Activated naive CD4-positive, alpha-beta T cell treated with anti-CD3 and anti-CD28 coated beads, Interleukin-2, amount 50 U/mL, for 72 hours (primary cell): ENCODE measurements at regions not wholly inside any gene's neighbourhood (a gene's known extent, or its start where the extent isn't known, plus 50 kb on each side); places are given as distances from the start of the nearest gene placed in this dataset.

Source experiments
- ATAC-seq, 2 donors: fragments of 150-1000 bp; cut with Tn5 transposase; 2 replicates each; pipeline ENCODE4 v1.10.0; 2021; ENCODE audit warnings: mild to moderate bottlenecking in 2 of 2, moderate library complexity in 2 of 2
- DNase-seq, 2 donors: peaks; one replicate each; pipeline ENCODE4 v3.0.0; 2021 to 2022; ENCODE audit warnings: low spot score in 2 of 2
- H3K27ac Mint-ChIP-seq, 2 donors: one replicate each; pipeline ENCODE4 v1.8.0; 2022; ENCODE audit warnings: mild to moderate bottlenecking in 2 of 2, mixed read lengths in 2 of 2
- H3K36me3 Mint-ChIP-seq, 2 donors: one replicate each; pipeline ENCODE4 v1.8.0; 2022; ENCODE audit warnings: mixed read lengths in 2 of 2
- H3K9me3 Mint-ChIP-seq, 2 donors: one replicate each; pipeline ENCODE4 v1.8.0; 2022; ENCODE audit warnings: mixed read lengths in 2 of 2

GRCh38 chr4:181998398-181999295 lies 244.6 kb upstream of the TENM3 start:
- no peak for ATAC-seq
- Mint-ChIP-seq H3K36me3 (no peaks in the 10 kb centered on the region), H3K9me3 (peaks cover 0 to 20% of the 10 kb centered on the region in 2 donors), H3K27ac (no peak overlapping the region)
- DNase-seq: no peak

GRCh38 chr4:182000077-182000476 lies 243.1 kb upstream of the TENM3 start:
- no peaks in the 10 kb centered on the region for H3K36me3 Mint-ChIP-seq
- no peak for DNase-seq
- no peak for ATAC-seq
- H3K27ac Mint-ChIP-seq: no peak overlapping the region
- H3K9me3 Mint-ChIP-seq: peaks cover 0 to 22% of the 10 kb centered on the region in 2 donors

- DNase-seq (no peak), ATAC-seq (no peak)
- Mint-ChIP-seq H3K36me3 (no peaks in the 10 kb centered on the region), H3K9me3 (peaks cover 8 to 11% of the 10 kb centered on the region in 2 donors), H3K27ac (no peak overlapping the region)
Observed at GRCh38 chr4:182010876-182011275, 232.3 kb upstream of the TENM3 start.

GRCh38 chr4:182014164-182014563 lies 229.0 kb upstream of the TENM3 start:
- ATAC-seq (no peak), DNase-seq (no peak)
- Mint-ChIP-seq H3K27ac (no peak overlapping the region), H3K36me3 (no peaks in the 10 kb centered on the region), H3K9me3 (peaks cover 0 to 6% of the 10 kb centered on the region in 2 donors)

- H3K9me3 Mint-ChIP-seq: peaks cover 0 to 6% of the 10 kb centered on the region in 2 donors
- DNase-seq (no peak), ATAC-seq (no peak)
- no peak overlapping the region for H3K27ac Mint-ChIP-seq
- H3K36me3 Mint-ChIP-seq: no peaks in the 10 kb centered on the region
Observed at GRCh38 chr4:182015014-182015413, 228.2 kb upstream of the TENM3 start.

GRCh38 chr4:182015893-182016292 lies 227.3 kb upstream of the TENM3 start:
- no peak for DNase-seq
- no peak overlapping the region for H3K27ac Mint-ChIP-seq
- ATAC-seq: no peak
- peaks cover 0 to 5% of the 10 kb centered on the region in 2 donors for H3K9me3 Mint-ChIP-seq
- H3K36me3 Mint-ChIP-seq: no peaks in the 10 kb centered on the region

- H3K9me3 Mint-ChIP-seq: peaks cover 0 to 3% of the 10 kb centered on the region in 2 donors
- DNase-seq (no peak), ATAC-seq (no peak)
- H3K27ac Mint-ChIP-seq: no peak overlapping the region
- H3K36me3 Mint-ChIP-seq: no peaks in the 10 kb centered on the region
Observed at GRCh38 chr4:182017038-182017437, 226.2 kb upstream of the TENM3 start.

- Mint-ChIP-seq H3K36me3 (no peaks in the 10 kb centered on the region), H3K9me3 (peaks cover 0 to 6% of the 10 kb centered on the region in 2 donors), H3K27ac (no peak overlapping the region)
- ATAC-seq (no peak), DNase-seq (no peak)
Observed at GRCh38 chr4:182018691-182019090, 224.5 kb upstream of the TENM3 start.

- ATAC-seq: no peak
Observed at GRCh38 chr4:182019148-182019652, 224.0 kb upstream of the TENM3 start.

GRCh38 chr4:182022909-182023308 lies 220.3 kb upstream of the TENM3 start:
- Mint-ChIP-seq H3K36me3 (peaks cover 0 to 6% of the 10 kb centered on the region in 2 donors), H3K27ac (no peak overlapping the region)
- no peak for DNase-seq

More at GRCh38 chr4:182019148-182019652, 224.0 kb upstream of the TENM3 start:
- H3K27ac Mint-ChIP-seq: no peak overlapping the region
- no peak for DNase-seq
- H3K9me3 Mint-ChIP-seq: peaks cover 0 to 6% of the 10 kb centered on the region in 2 donors
- no peaks in the 10 kb centered on the region for H3K36me3 Mint-ChIP-seq

GRCh38 chr4:182023469-182023868 lies 219.7 kb upstream of the TENM3 start:
- no peak overlapping the region for H3K27ac Mint-ChIP-seq
- peaks cover 0 to 6% of the 10 kb centered on the region in 2 donors for H3K36me3 Mint-ChIP-seq
- peaks cover 13 to 27% of the 10 kb centered on the region in 2 donors for H3K9me3 Mint-ChIP-seq
- ATAC-seq: no peak
- no peak for DNase-seq

More at GRCh38 chr4:182022909-182023308, 220.3 kb upstream of the TENM3 start:
- H3K9me3 Mint-ChIP-seq: peaks cover 8 to 22% of the 10 kb centered on the region in 2 donors
- no peak for ATAC-seq

GRCh38 chr4:182042945-182043344 lies 200.3 kb upstream of the TENM3 start:
- DNase-seq: no peak
- no peak for ATAC-seq
- Mint-ChIP-seq H3K27ac (no peak overlapping the region), H3K36me3 (peaks cover 0 to 6% of the 10 kb centered on the region in 2 donors), H3K9me3 (peaks cover 10 to 15% of the 10 kb centered on the region in 2 donors)

- Mint-ChIP-seq H3K9me3 (peaks cover 2 to 6% of the 10 kb centered on the region in 2 donors), H3K36me3 (peaks cover 0 to 4% of the 10 kb centered on the region in 2 donors), H3K27ac (no peak overlapping the region)
- ATAC-seq: no peak
- no peak for DNase-seq
Observed at GRCh38 chr4:182048871-182049270, 194.3 kb upstream of the TENM3 start.

GRCh38 chr4:182056866-182057265 lies 186.3 kb upstream of the TENM3 start:
- Mint-ChIP-seq H3K27ac (no peak overlapping the region), H3K36me3 (no peaks in the 10 kb centered on the region), H3K9me3 (peaks cover 0 to 6% of the 10 kb centered on the region in 2 donors)
- no peak for ATAC-seq
- no peak for DNase-seq

- H3K27ac Mint-ChIP-seq: no peak overlapping the region
Observed at GRCh38 chr4:182062458-182062857, 180.7 kb upstream of the TENM3 start.

GRCh38 chr4:182062936-182063335 lies 180.3 kb upstream of the TENM3 start:
- no peaks in the 10 kb centered on the region for H3K9me3 Mint-ChIP-seq
- no peak for DNase-seq
- no peak for ATAC-seq
- H3K27ac Mint-ChIP-seq: no peak overlapping the region
- no peaks in the 10 kb centered on the region for H3K36me3 Mint-ChIP-seq

More at GRCh38 chr4:182062458-182062857, 180.7 kb upstream of the TENM3 start:
- DNase-seq: no peak
- ATAC-seq: no peak
- Mint-ChIP-seq H3K9me3 (no peaks in the 10 kb centered on the region), H3K36me3 (no peaks in the 10 kb centered on the region)

GRCh38 chr4:182063651-182064050 lies 179.6 kb upstream of the TENM3 start:
- ATAC-seq: no peak
- no peak for DNase-seq
- Mint-ChIP-seq H3K36me3 (no peaks in the 10 kb centered on the region), H3K9me3 (no peaks in the 10 kb centered on the region), H3K27ac (no peak overlapping the region)

- Mint-ChIP-seq H3K9me3 (no peaks in the 10 kb centered on the region), H3K36me3 (no peaks in the 10 kb centered on the region), H3K27ac (no peak overlapping the region)
- ATAC-seq (no peak), DNase-seq (no peak)
Observed at GRCh38 chr4:182065255-182065654, 177.9 kb upstream of the TENM3 start.
